ENCODE measurements at regions not wholly inside any gene's neighbourhood (a gene's known extent, or its start where the extent isn't known, plus 50 kb on each side); places are given as distances from the start of the nearest gene placed in this dataset.

DNA sequence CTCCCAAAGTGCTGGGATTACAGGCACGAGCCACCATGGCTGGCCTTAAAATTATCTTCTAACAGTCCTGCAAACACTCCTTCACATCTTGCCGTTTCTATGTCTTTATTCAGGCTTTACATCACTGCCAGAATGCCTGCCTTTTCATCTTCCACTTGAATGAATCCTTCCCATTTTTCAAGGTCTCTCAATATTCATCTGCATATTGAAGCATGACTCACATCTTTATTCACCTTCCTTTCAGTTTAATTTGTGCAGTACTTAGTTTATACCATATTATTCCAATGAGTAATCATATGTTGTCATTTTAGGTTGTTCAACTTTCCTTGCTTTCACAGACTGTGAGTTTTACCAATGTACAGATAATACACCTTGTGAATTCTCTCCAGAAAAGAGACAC, 510.1 kb upstream of the PIK3C3 start:
- no peak for DNase-seq

DNA sequence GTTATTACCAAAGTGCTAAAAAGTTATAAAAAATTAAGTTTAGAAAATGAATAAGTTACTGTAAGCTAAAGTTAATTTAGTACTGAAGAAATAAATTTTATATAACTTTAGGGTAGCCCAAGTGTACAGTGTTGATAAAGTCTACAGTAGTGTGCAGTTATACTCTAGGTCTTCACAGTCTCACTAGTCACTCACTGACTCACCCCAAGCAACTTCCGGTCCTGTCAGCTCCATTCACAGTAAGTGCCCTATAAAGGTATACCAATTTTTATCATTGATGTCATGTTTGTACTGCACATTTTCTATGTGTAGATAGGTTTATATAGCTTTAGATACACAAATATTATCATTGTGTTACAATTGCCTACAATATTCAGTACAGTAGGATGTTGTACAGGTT, 518.3 kb upstream of the PIK3C3 start:
- no peak for DNase-seq

DNA sequence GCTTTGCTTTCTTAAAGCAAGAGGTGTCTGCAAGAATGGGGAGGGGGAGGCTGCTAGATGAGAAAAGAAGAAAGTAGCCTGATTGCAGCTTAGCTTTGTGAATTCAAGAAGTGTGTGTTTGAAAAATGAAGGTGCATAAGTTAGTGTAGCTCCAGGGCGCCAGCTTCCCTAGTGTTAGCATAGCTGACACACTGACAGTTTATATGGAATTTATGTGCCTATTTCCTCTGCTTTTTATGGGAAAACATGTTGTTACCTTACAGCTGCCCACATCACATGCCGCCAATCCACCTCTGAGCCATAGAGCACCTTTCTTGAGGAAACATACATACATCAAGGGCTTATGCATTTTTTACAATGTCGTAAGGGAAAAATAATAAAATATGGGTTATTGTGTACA, 536.4 kb upstream of the PIK3C3 start:
- no peak for DNase-seq

DNA sequence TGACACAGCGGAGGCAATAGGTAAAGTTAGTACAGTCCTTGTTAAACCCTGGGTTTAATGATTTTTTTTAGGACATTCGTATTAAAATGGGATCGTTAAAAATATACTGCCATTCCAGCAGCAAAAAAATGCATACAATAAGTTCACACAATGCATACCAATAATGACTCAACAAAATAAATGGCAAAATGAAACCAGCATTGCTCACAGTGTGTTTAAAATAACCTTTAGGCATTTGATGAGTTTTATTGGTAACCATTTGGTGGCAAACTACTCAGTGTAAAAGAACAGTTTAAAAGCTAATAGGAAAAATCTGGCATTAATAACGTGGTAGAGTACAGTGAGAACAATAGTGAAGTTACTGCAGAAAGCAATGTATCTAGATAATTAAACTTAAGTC, 539.0 kb upstream of the PIK3C3 start:
- no peak for DNase-seq

DNA sequence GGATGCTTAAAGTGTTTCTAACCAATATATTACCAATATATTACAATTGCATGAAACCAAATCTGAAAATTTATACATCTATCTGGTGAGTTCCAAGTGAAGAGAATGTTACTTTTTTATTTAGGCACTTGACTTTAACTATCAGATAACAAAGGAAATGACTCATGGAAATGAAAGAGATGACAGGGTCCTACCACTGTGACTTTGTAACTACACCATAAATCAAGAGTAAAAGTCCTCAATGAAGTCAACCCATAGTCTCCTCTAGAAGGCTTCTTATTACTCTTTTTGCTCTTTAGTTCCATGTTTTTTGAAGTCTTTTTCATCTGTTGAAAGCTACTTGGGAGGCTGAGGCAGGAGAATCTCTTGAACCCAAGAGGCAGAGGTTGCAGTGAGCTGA, 545.0 kb upstream of the PIK3C3 start:
- no peak for DNase-seq

DNA sequence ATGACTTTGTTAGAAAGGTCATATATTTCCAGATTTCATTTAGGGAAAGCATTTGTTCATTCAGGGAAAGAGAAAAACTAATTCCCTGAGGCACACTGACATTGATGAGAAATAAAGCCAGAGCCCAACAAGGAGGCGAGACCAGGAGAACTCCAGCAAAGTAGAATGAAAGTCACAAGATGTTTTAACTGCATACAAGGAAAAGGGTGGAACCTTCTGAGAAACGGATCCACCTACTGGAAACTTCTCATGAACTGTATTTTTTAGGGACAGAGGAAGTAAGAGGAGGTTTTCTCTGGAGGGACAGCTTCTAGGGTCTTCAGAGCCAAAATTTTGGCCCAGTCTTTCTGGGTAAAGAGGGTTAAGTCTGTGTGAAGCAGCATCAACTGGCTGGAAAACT, 548.2 kb upstream of the PIK3C3 start:
- DNase-seq, result no peak

DNA sequence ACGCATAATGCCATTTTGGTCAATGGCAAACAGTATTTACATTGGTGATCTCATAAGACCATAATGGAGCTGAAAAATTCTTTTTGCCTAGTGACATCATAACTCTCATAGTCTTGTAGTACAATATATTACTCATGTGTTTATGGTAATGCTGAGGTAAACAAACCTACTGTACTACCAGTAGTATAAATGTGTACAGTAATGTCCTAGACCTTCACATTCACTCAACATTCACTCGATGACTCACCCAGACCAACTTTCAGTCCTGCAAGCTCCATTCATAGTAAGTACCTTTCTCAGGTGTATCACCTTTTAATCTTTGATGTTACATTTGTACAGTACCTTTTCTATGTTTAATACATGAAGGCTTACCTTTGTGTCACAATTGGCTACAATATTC, 558.2 kb upstream of the PIK3C3 start:
- no peak for DNase-seq

DNA sequence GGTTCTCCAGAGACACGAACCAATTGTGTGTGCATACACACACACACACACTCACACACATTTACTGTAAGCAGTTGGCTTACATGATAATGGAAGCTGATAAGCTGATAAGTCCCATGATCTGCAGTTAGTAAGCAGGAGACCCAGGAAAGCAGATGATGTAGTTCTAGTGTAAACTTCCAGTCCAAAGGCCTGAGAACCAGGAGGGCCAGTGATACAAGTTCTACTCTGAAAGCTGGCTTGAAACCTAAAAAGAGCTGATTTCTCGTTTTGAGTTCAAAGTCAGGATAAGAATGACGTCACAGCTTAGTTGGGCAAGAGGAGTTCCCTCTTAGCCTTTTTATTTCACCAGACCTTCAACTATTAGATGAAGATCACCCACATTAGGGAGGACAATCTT, 558.8 kb upstream of the PIK3C3 start:
- no peak for DNase-seq

DNA sequence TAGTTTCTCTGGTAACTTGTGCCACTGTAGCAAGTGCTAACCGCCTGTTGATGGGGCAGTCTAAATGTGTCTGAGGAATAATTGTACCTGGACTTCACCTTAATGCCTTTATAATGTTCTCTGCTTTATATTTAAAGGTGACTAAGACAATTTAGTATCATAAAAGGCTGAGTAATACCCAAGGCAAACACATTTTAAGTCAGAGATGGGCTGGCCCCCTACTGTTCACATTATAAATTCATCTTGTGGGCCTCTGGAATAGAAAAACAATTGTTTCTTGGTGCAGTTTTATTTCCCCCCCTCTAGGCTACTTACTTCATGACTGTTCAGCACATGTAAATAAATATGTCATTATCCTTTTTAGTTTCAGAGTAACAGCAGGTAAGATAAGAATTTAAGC, 559.3 kb upstream of the PIK3C3 start:
- no peak for DNase-seq

DNA sequence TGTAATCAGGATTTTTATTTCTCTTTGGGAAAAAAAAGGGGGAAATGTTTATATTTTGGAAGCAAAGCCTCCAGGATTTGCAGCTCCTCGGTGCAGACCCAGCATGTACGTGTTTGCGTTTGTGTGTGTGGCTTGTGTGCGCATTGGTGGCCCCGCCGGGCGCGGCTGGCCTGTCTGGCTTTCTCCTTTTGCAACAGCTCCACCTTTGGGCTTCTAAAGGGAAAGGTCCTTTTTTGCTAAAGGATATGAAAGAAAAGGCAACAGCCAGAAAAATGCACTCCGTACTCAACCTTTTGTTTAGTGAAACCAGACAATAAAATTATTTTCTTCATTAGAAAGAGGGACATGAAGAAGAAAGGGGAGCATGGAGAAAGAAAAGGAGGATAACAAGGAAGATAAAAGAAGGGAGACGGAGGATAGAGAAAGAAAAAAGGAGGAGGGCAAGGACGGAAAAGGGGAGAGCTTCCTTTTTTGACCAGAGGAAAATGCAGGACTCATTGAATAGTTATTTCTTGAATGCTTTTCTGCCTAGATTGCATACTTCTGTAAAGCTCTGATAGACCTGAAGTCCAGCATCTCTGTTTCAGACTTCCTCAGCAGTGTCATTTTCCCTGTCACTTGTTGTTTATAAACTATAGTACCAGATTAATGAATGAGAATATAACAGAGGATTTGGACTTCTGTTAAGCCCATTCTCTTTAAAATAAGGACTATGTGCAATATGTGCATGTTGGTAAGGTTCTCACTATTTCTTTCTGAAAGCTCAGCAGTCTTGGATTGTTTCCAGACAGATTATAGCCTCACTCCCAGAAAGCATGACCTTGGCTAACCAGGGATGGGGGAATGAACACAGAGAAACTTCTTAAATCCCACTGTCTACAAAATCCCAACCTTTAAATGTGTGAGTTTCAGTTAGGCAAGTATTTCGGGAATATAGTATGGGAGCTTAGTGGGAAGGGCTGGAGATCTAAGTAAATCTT, 563.1 kb upstream of the PIK3C3 start:
- DNase-seq, result peak; percentile 79

DNA sequence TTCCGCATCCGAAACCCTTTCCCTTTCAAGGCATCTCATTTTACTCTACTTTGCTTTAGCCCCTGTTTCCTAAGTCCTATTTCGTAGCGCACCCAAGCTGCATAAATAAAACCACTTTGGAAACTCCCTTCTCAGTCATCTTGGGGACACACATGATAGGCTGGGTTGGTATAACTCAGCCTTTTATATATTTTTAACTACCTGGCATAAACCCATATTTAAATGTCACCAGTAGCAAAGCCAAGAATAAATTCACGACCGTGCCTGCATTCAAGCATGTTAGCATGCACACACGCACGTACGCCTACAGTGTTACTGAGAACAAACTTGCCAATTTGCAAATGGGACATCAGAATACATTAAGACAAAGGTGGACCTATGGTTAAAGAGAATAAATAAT, 564.7 kb upstream of the PIK3C3 start:
- DNase-seq, result no peak

DNA sequence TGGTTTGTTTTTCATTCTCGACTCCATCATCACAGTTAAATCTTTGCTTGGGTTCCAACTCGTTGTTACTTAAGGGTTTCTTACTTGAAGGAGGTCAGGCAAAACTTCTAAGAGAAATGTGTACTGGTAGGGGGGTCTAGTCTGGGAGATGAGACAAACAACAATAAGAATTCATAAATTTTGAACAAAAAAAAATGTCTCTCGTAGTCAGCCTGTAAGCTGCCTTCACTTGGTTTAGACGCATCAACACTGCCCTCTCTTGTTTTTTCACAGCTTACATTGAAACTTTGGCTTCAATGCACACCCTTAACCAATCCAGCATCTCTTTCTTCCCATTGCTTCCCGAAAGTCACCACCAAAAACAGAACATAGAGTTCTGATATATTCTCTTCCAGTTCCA, 576.4 kb upstream of the PIK3C3 start:
- no peak for DNase-seq

DNA sequence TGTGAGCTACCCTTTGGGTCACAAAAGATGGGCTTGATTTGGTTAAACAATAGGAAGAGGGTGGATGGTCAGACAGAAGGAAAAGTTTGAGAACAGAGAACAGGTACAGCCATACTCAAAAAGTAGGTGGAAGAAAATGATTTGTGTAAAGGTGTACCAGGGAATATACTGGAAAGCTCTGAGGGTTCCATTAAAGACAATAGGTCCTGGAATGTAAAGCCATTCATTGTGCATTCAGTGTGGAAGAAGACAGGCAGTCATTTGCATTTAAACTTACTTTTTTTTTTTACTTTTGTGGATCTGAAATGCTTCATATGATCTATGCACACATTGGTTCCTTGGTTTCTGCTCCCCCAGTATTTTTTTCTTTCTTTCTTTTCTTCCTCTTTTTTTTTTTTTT, 581.4 kb upstream of the PIK3C3 start:
- no peak for DNase-seq

DNA sequence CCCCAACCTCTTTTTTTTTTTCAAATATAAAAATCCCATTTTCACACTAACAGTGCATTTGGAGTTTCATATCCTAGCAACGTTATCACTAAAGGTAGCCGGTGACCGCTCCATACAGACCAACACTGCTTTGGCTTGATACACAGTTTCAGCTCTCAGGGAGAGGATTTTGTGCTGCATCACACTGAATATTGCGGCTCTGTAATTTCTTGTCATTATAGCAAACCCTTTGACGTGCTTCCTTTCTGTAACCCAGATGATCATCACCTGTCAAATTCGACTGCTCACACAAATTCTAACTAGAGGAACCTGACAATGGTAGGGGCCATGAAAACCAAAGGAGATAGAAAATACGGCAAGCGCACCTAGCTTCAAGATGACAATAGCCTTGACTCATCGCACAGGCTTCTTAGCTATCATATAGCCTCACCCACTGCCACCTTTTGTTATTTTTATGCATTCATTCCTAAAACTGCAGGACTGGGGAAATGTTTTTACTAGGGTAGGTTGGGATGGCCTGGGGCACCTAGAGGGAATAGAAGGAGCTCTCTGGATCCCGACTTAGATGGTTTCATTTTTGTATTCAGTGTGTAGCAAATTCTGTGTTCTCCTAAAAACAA, 582.9 kb upstream of the PIK3C3 start:
- DNase-seq, result peak; percentile 39

DNA sequence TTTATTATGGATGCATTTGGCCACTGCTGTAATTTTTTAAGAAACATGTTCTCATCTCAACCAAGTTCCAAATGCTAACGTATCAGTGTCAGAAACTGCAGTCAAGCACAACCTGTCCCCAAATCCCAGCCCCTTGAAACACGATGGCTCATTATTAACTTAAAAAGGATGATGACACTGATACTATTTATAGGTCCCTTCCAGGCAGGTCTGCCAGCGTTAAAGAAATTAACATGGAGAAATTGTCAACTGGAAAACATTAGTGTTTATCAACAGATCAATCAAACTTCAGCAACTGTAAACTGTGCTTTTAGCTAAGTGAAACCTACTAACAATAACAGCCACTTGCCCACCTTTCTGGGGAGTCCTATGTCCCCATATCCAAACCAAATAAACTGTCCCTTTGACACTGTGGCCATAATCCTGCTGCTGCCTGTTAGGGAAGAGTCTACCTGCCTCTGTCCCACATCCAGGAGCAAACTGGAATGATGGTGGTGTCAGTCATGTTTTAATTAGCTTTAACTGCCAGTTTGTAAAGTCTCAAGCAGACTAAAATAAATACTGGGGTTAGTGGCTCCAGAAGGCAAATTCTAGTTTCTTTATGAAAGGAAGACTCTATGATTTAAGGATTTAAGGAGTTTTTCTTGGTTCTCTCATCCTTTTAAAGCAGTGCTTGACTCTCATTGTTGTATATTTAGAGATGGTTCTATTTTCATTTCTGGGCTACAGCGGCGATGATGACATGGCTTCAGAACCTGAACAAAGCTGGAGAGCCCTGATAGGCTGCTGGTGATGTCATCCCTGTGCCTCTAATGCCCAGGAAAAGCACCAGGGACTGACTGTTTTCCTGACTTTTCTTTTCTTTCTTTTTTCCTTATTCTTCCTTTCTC, 583.6 kb upstream of the PIK3C3 start:
- DNase-seq, result peak; percentile 68

DNA sequence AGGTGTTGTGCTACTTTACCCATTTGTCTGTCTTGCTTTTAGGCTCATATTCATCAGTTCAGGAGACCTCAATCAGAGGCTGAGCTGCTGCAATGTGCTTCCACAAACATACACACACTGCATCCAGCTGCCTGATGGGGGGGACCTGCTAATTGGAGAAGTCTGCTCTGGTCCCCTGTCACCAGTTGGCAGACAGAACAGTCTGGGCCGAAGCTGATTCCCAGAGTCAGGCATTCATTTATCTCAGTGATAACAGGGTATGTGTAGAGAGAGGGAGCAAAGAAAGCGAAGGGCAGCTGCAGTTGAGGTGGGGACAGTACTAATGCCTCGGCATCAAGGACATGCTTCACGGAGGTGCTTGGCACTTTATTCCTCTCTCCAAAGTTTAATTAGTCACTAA, 584.3 kb upstream of the PIK3C3 start:
- DNase-seq, result peak; percentile 68

DNA sequence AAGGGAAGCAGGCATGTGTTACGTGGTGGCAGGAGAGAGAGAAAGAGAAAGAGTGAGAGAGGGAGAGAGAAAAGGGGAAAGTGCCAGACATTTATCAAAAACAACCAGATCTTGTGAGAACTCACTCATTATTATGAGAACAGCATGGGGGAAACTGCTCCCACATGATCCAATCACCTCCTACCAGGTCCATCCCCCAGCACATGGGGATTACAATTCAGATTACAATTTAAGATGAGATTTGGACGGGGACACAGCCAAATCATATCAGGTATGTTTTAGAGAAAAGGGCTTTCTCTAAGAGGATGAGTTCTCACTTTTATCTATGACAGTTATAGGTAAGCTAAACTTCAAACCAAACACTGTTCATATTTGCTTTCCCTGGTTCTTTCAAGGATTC, 597.3 kb upstream of the PIK3C3 start:
- no peak for DNase-seq

DNA sequence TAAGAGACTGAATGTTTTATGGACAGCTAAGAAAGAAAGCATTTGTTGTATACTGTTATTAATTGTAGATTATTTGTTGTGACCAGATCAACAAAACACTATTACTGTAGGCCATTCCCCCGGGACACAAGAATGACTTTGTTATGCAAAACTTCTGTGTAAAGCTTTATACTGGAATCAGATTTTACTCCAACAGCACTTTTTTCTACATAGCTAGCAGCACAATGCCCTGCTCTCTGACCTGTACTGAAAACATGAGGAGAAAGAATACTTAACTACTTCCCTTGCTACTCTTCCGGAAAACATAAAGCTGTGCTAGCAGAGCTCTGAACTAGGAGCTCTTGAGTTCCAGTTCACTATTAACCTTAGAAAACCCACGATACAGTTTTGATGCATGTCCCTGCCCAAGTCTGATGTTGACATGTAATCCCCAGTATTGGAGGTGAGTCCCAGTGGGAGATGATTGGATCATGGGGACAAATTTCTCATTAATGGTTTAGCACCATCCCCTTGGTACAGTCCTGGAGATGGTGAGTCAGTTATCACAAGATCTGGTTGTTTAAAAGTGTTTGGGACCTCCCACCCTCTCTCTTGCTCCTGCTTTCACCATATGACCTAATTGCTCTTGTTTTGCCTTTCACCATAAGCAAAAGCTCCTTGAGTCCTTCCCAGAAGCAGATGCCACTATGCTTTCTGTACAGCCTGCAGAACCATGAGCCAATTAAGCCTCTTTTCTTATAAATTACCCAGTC, 601.1 kb upstream of the PIK3C3 start:
- no peak for DNase-seq

DNA sequence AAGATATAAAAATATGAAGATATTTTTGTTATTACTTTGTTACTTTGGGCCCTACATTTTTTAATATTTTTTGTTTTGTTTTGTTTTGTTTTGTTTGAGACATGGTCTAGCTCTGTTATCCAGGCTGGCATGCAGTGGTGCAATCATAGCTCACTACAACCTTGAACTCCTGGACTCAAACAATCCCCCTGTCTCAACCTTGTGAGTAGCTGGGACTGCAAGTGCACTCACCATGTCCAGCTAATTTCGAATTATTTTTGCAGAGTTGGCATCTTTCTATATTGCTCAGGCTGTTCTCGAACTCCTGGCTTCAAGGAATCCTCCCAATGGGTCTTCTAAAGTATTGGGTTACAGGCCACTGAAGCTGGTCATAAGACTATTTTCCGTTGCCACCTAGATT, 603.6 kb upstream of the PIK3C3 start:
- no peak for DNase-seq

DNA sequence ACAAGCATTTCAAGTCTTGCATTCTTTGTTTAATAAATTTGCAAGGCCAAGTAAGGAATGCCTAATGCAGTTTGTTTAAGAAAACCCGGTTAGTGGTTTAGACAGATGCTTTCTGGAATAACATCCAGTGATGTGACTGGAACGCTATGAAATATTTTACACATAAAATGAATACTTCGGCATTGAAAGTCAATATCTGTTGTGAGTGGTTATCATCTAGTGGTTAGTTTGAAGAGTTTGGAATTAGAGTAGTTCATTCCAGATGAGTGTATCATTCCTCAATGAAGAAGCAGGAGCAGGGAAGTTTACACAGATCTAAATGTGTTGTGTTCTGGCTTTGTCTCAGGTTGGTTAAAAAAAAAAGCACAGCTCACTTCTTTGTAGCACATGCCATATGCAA, 608.0 kb upstream of the PIK3C3 start:
- DNase-seq, result no peak

DNA sequence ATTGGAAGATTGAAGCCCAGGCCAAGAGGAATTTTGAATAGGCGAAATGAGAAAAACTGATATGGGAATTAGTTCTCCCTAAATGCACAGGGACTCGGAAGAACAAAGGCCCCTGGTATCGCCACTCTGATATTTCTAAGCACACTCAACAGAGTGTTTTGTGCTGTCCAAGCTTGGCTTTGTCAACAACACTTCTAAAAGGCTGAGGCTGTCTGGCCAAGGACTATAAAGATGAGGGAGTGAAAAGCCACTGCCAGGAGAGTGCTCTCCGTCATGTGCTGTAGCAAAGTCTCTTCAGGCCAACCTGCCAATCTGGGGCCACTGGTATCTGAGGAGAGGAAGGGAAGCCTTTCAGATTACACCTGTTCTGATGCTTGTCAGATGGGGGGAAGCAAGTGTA, 611.2 kb upstream of the PIK3C3 start:
- no peak for DNase-seq

DNA sequence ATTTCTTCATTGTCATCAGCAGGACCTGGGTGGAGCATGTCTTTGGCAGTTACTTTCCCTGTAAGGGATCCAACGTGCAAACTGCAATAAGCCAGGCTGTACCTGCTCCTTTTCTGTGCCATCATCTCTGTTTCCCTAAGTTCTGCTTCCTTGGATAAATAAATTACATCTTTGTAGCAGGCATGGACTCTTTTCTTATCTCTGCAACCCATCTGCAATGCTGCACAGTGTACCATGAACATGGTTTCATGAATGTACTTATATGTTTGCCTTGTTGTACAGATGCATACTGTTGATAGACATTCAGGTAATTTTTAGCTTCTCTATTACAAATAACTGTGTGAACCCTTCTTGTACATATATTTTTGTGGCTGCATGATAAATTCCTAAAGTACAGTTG, 616.7 kb upstream of the PIK3C3 start:
- DNase-seq, result no peak

DNA sequence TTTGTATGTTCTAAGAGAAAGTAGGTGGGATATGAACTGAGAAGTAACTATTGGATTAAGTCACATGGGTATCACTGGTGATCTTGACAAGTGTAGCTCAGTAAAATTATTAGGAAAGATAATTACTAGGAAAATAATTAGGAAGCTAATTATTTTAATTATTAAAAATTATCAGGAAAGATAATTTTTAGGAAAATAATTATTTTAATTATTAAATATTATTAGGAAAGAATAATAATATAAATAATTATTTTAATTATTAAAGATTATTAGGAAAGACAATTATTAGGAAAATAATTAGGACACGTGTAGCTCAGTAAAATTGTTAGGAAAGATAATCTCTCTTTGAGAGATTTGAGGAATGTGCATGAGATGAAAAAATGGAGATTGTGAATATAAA, 623.4 kb upstream of the PIK3C3 start:
- no peak for DNase-seq

All from NCI-H1105 treated with DMSO at 0.1 percent for 48 hours (cell line).